ENCODE measurements at regions not wholly inside any gene's neighbourhood (a gene's known extent, or its start where the extent isn't known, plus 50 kb on each side); places are given as distances from the start of the nearest gene placed in this dataset.

- H3K4me3 ChIP-seq = no peak overlapping the region
- ChIA-PET POLR2A (no interaction called here), CTCF (ENCODE audit: low intra/inter-chr PET ratio) (no interaction called here)
- no peak overlapping the region for H2AFZ ChIP-seq (ENCODE audit: low read depth, low read length)
- H3K4me1 ChIP-seq (replicated peaks in 1 of 2; ENCODE audit: control insufficient read depth in 2 of 2, insufficient read depth in 2 of 2, low read length in 2 of 2) = no peaks in the 10 kb centered on the region
- no peaks in the 10 kb centered on the region for H4K20me1 ChIP-seq (replicated peaks; ENCODE audit: control insufficient read depth, insufficient read depth, low read length)
- no peaks in the 10 kb centered on the region for H3K36me3 ChIP-seq (ENCODE audit: control insufficient read depth, insufficient read depth, low read length)
- ATAC-seq (no peak), FAIRE-seq (no peak), DNase-seq (ENCODE audit: extremely low read depth in 1 of 4, low spot score in 3 of 4) (no peak)
- in situ Hi-C loops (cut with MboI) = no loop called here
- intact Hi-C loops (cut with micrococcal nuclease) = no loop called here
- TF ChIP-seq ZNF518B (CRISPR knock-in tag; IDR thresholded peaks at IDR 0.05) (no peak), SRSF3 (IDR thresholded peaks at IDR 0.05; ENCODE audit: insufficient read depth, low read length) (no peak), MEF2A (IDR thresholded peaks at IDR 0.05; ENCODE audit: control insufficient read depth, low read depth, low read length) (no peak), RNF2 (IDR thresholded peaks at IDR 0.05) (no peak), ZNF239 (CRISPR knock-in tag; IDR thresholded peaks at IDR 0.05) (no peak)
- H3K27me3 ChIP-seq (ENCODE audit: control insufficient read depth in 2 of 2, insufficient read depth in 2 of 2, low read length in 2 of 2) = no peaks in the 10 kb centered on the region
- WGBS (ENCODE audit: insufficient coverage, low coverage, missing lambda C conversion rate) = 5% methylated on average over 1 of the region's 1 CpG
- H3K9me3 ChIP-seq (replicated peaks; ENCODE audit: control insufficient read depth, insufficient read depth, low read depth, low read length) = no peaks in the 10 kb centered on the region
- no peak overlapping the region for H3K9ac ChIP-seq (ENCODE audit: insufficient read depth in 1 of 2, low read depth in 2 of 2, low read length in 2 of 2)
- H3K79me2 ChIP-seq (ENCODE audit: control insufficient read depth, insufficient read depth, low read length) = no peaks in the 10 kb centered on the region
- H3K4me2 ChIP-seq (ENCODE audit: insufficient read depth, low read length) = no peak overlapping the region
- no peaks in the 10 kb centered on the region for H3K9me1 ChIP-seq (ENCODE audit: control insufficient read depth, insufficient read depth, low read length)
- no peak overlapping the region for H3K27ac ChIP-seq (ENCODE audit: extremely low read depth, low read depth, low read length)
- no TSS peak for BruUV-seq (replicated peaks)
Measured at GRCh38 chr4:171441300-171441941, 371.8 kb upstream of the GALNTL6 start.

Measured in K562 (cell line).